H9 (cell line): ENCODE measurements at regions not wholly inside any gene's neighbourhood (a gene's known extent, or its start where the extent isn't known, plus 50 kb on each side); places are given as distances from the start of the nearest gene placed in this dataset.

Experiments
- DNase-seq: peaks from one replicate; pipeline ENCODE4 v3.0.0-alpha.2; 2017
- H2AFZ ChIP-seq: one replicate; pipeline ENCODE4 v1.6.1; 2013; ENCODE audit warnings: mild to moderate bottlenecking, low read length, control low read depth, moderate library complexity
- H2AK5ac ChIP-seq: 2 replicates; pipeline ENCODE4 v1.6.1; 2013; ENCODE audit warnings: low read length, control low read depth, mixed read lengths; ENCODE audit not compliant: insufficient read length
- H2BK120ac ChIP-seq: one replicate; pipeline ENCODE4 v1.6.1; 2013; ENCODE audit warnings: low read depth, mild to moderate bottlenecking, low read length, control low read depth, inconsistent platforms; ENCODE audit not compliant: poor library complexity, severe bottlenecking
- H2BK12ac ChIP-seq: 2 replicates; pipeline ENCODE4 v1.6.1; 2013; ENCODE audit warnings: low read length, control low read depth, mixed read lengths, low read depth; ENCODE audit not compliant: insufficient read length
- H2BK15ac ChIP-seq: 2 replicates; pipeline ENCODE4 v1.6.1; 2013; ENCODE audit warnings: low read depth, low read length, control low read depth
- H2BK20ac ChIP-seq: one replicate; pipeline ENCODE4 v1.6.1; 2013; ENCODE audit warnings: low read depth, mild to moderate bottlenecking, low read length, control low read depth, inconsistent platforms; ENCODE audit not compliant: poor library complexity, severe bottlenecking
- H2BK5ac ChIP-seq: 2 replicates; pipeline ENCODE4 v1.6.1; 2013; ENCODE audit warnings: low read length, control low read depth, mixed read lengths; ENCODE audit not compliant: insufficient read length
- H3K14ac ChIP-seq: 2 replicates; pipeline ENCODE4 v1.6.1; 2013; ENCODE audit warnings: low read length, control low read depth; ENCODE audit not compliant: insufficient read depth
- H3K18ac ChIP-seq: 2 replicates; pipeline ENCODE4 v1.6.1; 2013; ENCODE audit warnings: low read depth, mild to moderate bottlenecking, mixed read lengths, low read length, control low read depth; ENCODE audit not compliant: insufficient read length
- H3K23ac ChIP-seq: 2 replicates; pipeline ENCODE4 v1.6.1; 2013; ENCODE audit warnings: low read length, control low read depth, mixed read lengths, low read depth; ENCODE audit not compliant: insufficient read length
- H3K23me2 ChIP-seq: 2 replicates; pipeline ENCODE4 v1.6.1; 2013; ENCODE audit warnings: low read depth, mild to moderate bottlenecking, mixed read lengths, low read length, control low read depth; ENCODE audit not compliant: insufficient read length, poor library complexity, severe bottlenecking
- H3K27ac ChIP-seq: 2 replicates; pipeline ENCODE4 v1.5.1; 2013; ENCODE audit warnings: low read length, control low read depth, mixed read lengths, low read depth; ENCODE audit not compliant: insufficient read length
- H3K27me3 ChIP-seq: 2 replicates; pipeline ENCODE4 v1.6.1; 2013; ENCODE audit warnings: low read length, control low read depth, inconsistent platforms; ENCODE audit not compliant: insufficient read depth
- H3K4ac ChIP-seq: 2 replicates; pipeline ENCODE4 v1.6.1; 2013; ENCODE audit warnings: low read depth, mild to moderate bottlenecking, control low read depth, inconsistent platforms, low read length, moderate library complexity
- H3K4me1 ChIP-seq: 2 replicates; pipeline ENCODE4 v1.6.1; 2013; ENCODE audit warnings: low read length, control low read depth, inconsistent platforms; ENCODE audit not compliant: insufficient read depth
- H3K4me2 ChIP-seq: 2 replicates; pipeline ENCODE4 v1.6.1; 2013; ENCODE audit warnings: low read length, control low read depth, mixed read lengths; ENCODE audit not compliant: insufficient read length, insufficient read depth
- H3K56ac ChIP-seq: 2 replicates; pipeline ENCODE4 v1.6.1; 2013; ENCODE audit warnings: low read depth, mild to moderate bottlenecking, mixed read lengths, low read length, control low read depth; ENCODE audit not compliant: insufficient read length
- H3K79me1 ChIP-seq: 2 replicates; pipeline ENCODE4 v1.6.1; 2013; ENCODE audit warnings: low read depth, mild to moderate bottlenecking, moderate library complexity, low read length, control low read depth, inconsistent platforms; ENCODE audit not compliant: insufficient read depth, poor library complexity, severe bottlenecking
- H3K79me2 ChIP-seq: 2 replicates; pipeline ENCODE4 v1.6.1; 2013; ENCODE audit warnings: low read length, control low read depth, inconsistent platforms; ENCODE audit not compliant: insufficient read depth
- H3K9ac ChIP-seq: 2 replicates; pipeline ENCODE4 v1.6.1; 2013; ENCODE audit warnings: low read length, control low read depth, mixed read lengths; ENCODE audit not compliant: insufficient read length; ENCODE audit errors: extremely low read depth
- H3K9me3 ChIP-seq: one replicate; pipeline ENCODE4 v1.6.1; 2013; ENCODE audit warnings: low read depth, low read length, inconsistent platforms; ENCODE audit not compliant: control insufficient read depth
- H3T11ph ChIP-seq: one replicate; pipeline ENCODE4 v1.6.1; 2013; ENCODE audit warnings: mild to moderate bottlenecking, low read length, control low read depth, inconsistent platforms
- H4K20me1 ChIP-seq: one replicate; pipeline ENCODE4 v1.6.1; 2013; ENCODE audit not compliant: control insufficient read depth, insufficient read length, insufficient read depth
- H4K5ac ChIP-seq: 2 replicates; pipeline ENCODE4 v1.6.1; 2013; ENCODE audit warnings: low read depth, mild to moderate bottlenecking, mixed read lengths, low read length, control low read depth; ENCODE audit not compliant: insufficient read length
- H4K8ac ChIP-seq: replicated peaks from 2 replicates; pipeline ENCODE4 v1.6.1; 2013; ENCODE audit warnings: low read length, control low read depth, mixed read lengths, low read depth; ENCODE audit not compliant: insufficient read length
- H4K91ac ChIP-seq: 2 replicates; pipeline ENCODE4 v1.6.1; 2013; ENCODE audit warnings: low read depth, mild to moderate bottlenecking, moderate library complexity, mixed read lengths, low read length, control low read depth; ENCODE audit not compliant: insufficient read length
- H3K27ac Mint-ChIP-seq, 3 experiments: 2 replicates in 2 of 3; 3 replicates in 1 of 3; pipeline ENCODE4 v1.8.0; 2020 to 2021; ENCODE audit warnings: mixed read lengths in 3 of 3, mild to moderate bottlenecking in 1 of 3, moderate library complexity in 1 of 3
- H3K27me3 Mint-ChIP-seq: 2 replicates; pipeline ENCODE4 v1.8.0; 2021; ENCODE audit warnings: low read depth, mild to moderate bottlenecking, moderate library complexity, mixed read lengths
- H3K36me3 Mint-ChIP-seq, 3 experiments: 2 replicates in 2 of 3; 3 replicates in 1 of 3; pipeline ENCODE4 v1.8.0; 2020 to 2021; ENCODE audit warnings: low read depth in 3 of 3, mixed read lengths in 3 of 3; ENCODE audit not compliant: insufficient read depth in 1 of 3
- H3K4me1 Mint-ChIP-seq, 2 experiments: 2 replicates each; pipeline ENCODE4 v1.8.0; 2020; ENCODE audit warnings: mixed read lengths in 2 of 2
- H3K4me3 Mint-ChIP-seq, 2 experiments: 2 replicates in 1 of 2; 3 replicates in 1 of 2; pipeline ENCODE4 v1.8.0; 2020 to 2021; ENCODE audit warnings: mild to moderate bottlenecking in 2 of 2, mixed read lengths in 2 of 2, moderate library complexity in 1 of 2
- H3K9me3 Mint-ChIP-seq, 2 experiments: 2 replicates in 1 of 2; 3 replicates in 1 of 2; pipeline ENCODE4 v1.8.0; 2020; ENCODE audit warnings: mild to moderate bottlenecking in 2 of 2, mixed read lengths in 2 of 2, moderate library complexity in 1 of 2
- CTCF ChIP-seq: fragments of 200-600 bp; sonication (generic); conservative IDR thresholded peaks from 3 replicates; pipeline ENCODE4 v1.8.0; 2021; ENCODE audit warnings: antibody characterized with exemption, mild to moderate bottlenecking
- WGBS: extraction: QIAGEN DNeasy Blood & Tissue Kit; methylation state at CpG from one replicate; pipeline ENCODE4 v1.1.7; 2013; ENCODE audit warnings: missing lambda C conversion rate, low lambda C conversion rate, mixed read lengths; ENCODE audit not compliant: insufficient read length; ENCODE audit errors: extremely low coverage; 5-methylcytosine and 5-hydroxymethylcytosine counted together

DNA sequence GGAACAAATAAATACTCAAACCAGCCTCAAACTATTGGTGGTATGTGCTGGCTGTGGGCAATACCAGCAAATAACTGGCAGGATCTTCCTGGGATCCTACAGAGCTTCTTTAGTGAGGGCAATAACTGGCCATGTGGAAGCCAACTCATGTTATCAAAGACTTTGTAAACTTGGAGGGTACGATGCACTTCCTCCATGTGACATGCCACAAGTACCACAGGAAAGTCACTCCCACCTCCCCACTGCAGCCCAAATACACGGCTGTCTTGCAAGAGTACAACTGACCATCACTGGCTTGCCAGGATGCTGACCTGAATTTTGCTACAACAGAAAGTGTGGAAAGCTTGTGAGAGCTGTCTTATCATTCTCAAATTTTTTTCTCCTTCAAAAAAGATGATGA, 93.3 kb upstream of the MAML3 start:
- no CpG with 5 or more reads among the region's 2 CpGs for WGBS
- Histone ChIP-seq H2BK120ac (no peak overlapping the region), H4K8ac (no peak overlapping the region), H3K4ac (no peak overlapping the region), H3K79me1 (no peaks in the 10 kb centered on the region), H2BK20ac (no peak overlapping the region), H3K18ac (no peak overlapping the region), H3K14ac (no peak overlapping the region), H4K5ac (no peak overlapping the region), H3T11ph (no peak overlapping the region), H3K23me2 (peaks cover 3% of the 10 kb centered on the region), H4K20me1 (no peaks in the 10 kb centered on the region), H3K23ac (no peak overlapping the region), H2BK15ac (no peak overlapping the region), H3K9me3 (no peaks in the 10 kb centered on the region), H3K27me3 (no peaks in the 10 kb centered on the region), H2AK5ac (no peak overlapping the region), H3K9ac (no peak overlapping the region), H3K27ac (no peak overlapping the region), H3K79me2 (no peaks in the 10 kb centered on the region), H2BK5ac (no peak overlapping the region), H3K4me1 (peaks cover 3% of the 10 kb centered on the region), H3K56ac (no peak overlapping the region), H3K4me2 (no peak overlapping the region), H4K91ac (no peak overlapping the region), H2BK12ac (no peak overlapping the region), H2AFZ (no peak overlapping the region)
- Mint-ChIP-seq H3K4me1 (peaks cover 27 to 28% of the 10 kb centered on the region in 2 experiments), H3K27ac (no peak overlapping the region), H3K9me3 (no peaks in the 10 kb centered on the region), H3K27me3 (peaks cover 22% of the 10 kb centered on the region), H3K4me3 (no peak overlapping the region), H3K36me3 (no peaks in the 10 kb centered on the region)
- DNase-seq = no peak
- no peak for TF ChIP-seq CTCF
